Esophagus squamous epithelium (tissue), 5 donors: ENCODE measurements at regions not wholly inside any gene's neighbourhood (a gene's known extent, or its start where the extent isn't known, plus 50 kb on each side); places are given as distances from the start of the nearest gene placed in this dataset.

ENCODE experiments used
- DNase-seq: peaks from one replicate; lab custom pipeline; 2025; lab: John Stamatoyannopoulos, UW
- H3K27ac ChIP-seq, 4 donors: fragments of 200-600 bp; sonication (generic); one replicate each; pipeline ENCODE4 v1.5.1; 2016 to 2019; ENCODE audit warnings: mild to moderate bottlenecking in 1 of 4
- H3K27me3 ChIP-seq, 4 donors: fragments of 200-600 bp; sonication (generic); 1 replicate in 3 of 4; 2 replicates in 1 of 4; pipeline versions ENCODE4 v1.5.1 to v1.6.0; 2017 to 2021; ENCODE audit warnings: antibody characterized with exemption in 1 of 4
- H3K36me3 ChIP-seq, 3 donors: fragments of 200-600 bp; sonication (generic); one replicate each; pipeline ENCODE4 v1.5.1; 2016 to 2019
- H3K4me1 ChIP-seq, 3 donors: fragments of 200-600 bp; sonication (generic); one replicate each; pipeline ENCODE4 v1.5.1; 2017 to 2019
- H3K4me3 ChIP-seq, 4 donors: fragments of 200-600 bp; sonication (generic); 1 replicate in 3 of 4; 2 replicates in 1 of 4; pipeline ENCODE4 v1.5.1; 2016 to 2019; ENCODE audit warnings: mild to moderate bottlenecking in 2 of 4, moderate library complexity in 1 of 4
- H3K9me3 ChIP-seq, 3 donors: fragments of 200-600 bp; sonication (generic); one replicate each; pipeline ENCODE4 v1.5.1; 2016 to 2019
- POLR2A ChIP-seq, 4 donors: fragments of 450-650 bp; IDR thresholded peaks; one replicate each; pipeline ENCODE4 v1.6.1; 2017; ENCODE audit warnings: antibody characterized with exemption in 4 of 4, mild to moderate bottlenecking in 4 of 4, moderate library complexity in 3 of 4
- WGBS, 2 donors: methylation state at CpG; one replicate each; pipeline ENCODE4 v1.1.5; 2018; 5-methylcytosine and 5-hydroxymethylcytosine counted together
- intact Hi-C: fragments of 100-400 bp; cut with DNase I; formaldehyde crosslinking; loops from one replicate; pipeline ENCODE4 v1.15.0; 2022
- TF ChIP-seq, protein P1 (sequence below), 6 experiments: fragments of 450-650 bp in 4 of 6; fragments of 200-600 bp in 2 of 6; sonication (generic) in 2 of 6; IDR thresholded peaks; one replicate each; pipeline ENCODE4 v1.5.1; 2016 to 2019; ENCODE audit warnings: antibody characterized with exemption in 6 of 6, mild to moderate bottlenecking in 4 of 6, moderate library complexity in 4 of 6
- donor health status: DM: yes; HTN: yes; CAD: no.

GRCh38 chr22:27125539-27125938, 468.2 kb downstream of the MIAT start:
- Histone ChIP-seq H3K27ac (no peak overlapping the region), H3K9me3 (no peaks in the 10 kb centered on the region), H3K36me3 (no peaks in the 10 kb centered on the region), H3K27me3 (peaks cover 0 to 4% (median 0%) of the 10 kb centered on the region in 4 donors), H3K4me3 (no peak overlapping the region), H3K4me1 (peaks cover 5 to 28% (median 22%) of the 10 kb centered on the region in 3 donors)
- DNase-seq, result no peak
- TF ChIP-seq, protein P1, sequence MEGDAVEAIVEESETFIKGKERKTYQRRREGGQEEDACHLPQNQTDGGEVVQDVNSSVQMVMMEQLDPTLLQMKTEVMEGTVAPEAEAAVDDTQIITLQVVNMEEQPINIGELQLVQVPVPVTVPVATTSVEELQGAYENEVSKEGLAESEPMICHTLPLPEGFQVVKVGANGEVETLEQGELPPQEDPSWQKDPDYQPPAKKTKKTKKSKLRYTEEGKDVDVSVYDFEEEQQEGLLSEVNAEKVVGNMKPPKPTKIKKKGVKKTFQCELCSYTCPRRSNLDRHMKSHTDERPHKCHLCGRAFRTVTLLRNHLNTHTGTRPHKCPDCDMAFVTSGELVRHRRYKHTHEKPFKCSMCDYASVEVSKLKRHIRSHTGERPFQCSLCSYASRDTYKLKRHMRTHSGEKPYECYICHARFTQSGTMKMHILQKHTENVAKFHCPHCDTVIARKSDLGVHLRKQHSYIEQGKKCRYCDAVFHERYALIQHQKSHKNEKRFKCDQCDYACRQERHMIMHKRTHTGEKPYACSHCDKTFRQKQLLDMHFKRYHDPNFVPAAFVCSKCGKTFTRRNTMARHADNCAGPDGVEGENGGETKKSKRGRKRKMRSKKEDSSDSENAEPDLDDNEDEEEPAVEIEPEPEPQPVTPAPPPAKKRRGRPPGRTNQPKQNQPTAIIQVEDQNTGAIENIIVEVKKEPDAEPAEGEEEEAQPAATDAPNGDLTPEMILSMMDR (IDR thresholded peaks at IDR 0.05), result no peak
- no peak for TF ChIP-seq POLR2A (IDR thresholded peaks at IDR 0.05)
- intact Hi-C loops, result no loop called here
- WGBS, 2 donors, result 51 to 57% methylated on average over 3 of the region's 3 CpGs

- H3K27me3 ChIP-seq, result peaks cover 0 to 5% (median 0%) of the 10 kb centered on the region in 4 donors
- no peaks in the 10 kb centered on the region for H3K36me3 ChIP-seq
- no peaks in the 10 kb centered on the region for H3K9me3 ChIP-seq
- H3K27ac ChIP-seq, result no peak overlapping the region
- WGBS, 2 donors, result 81 to 86% methylated on average over 5 of the region's 5 CpGs
- TF ChIP-seq, protein P1 (IDR thresholded peaks at IDR 0.05), result no peak
- no peak for TF ChIP-seq POLR2A (IDR thresholded peaks at IDR 0.05)
- intact Hi-C loops, result no loop called here
- no peak for DNase-seq
- peaks cover 5 to 28% (median 22%) of the 10 kb centered on the region in 3 donors for H3K4me1 ChIP-seq
- no peak overlapping the region for H3K4me3 ChIP-seq
These were observed 470.5 kb downstream of the MIAT start for GRCh38 chr22:27127911-27128310.

- Histone ChIP-seq H3K9me3 (no peaks in the 10 kb centered on the region), H3K36me3 (no peaks in the 10 kb centered on the region), H3K27me3 (peaks cover 0 to 5% (median 0%) of the 10 kb centered on the region in 4 donors), H3K4me3 (no peak overlapping the region), H3K4me1 (peaks cover 5 to 26% (median 23%) of the 10 kb centered on the region in 3 donors), H3K27ac (no peak overlapping the region)
- DNase-seq, result no peak
- 63 to 69% methylated on average over 8 to 9 of the region's 9 CpGs for WGBS, 2 donors
- intact Hi-C loops, result no loop called here
- no peak for TF ChIP-seq POLR2A (IDR thresholded peaks at IDR 0.05)
- TF ChIP-seq, protein P1 (IDR thresholded peaks at IDR 0.05), result no peak
These were observed 471.2 kb downstream of the MIAT start for GRCh38 chr22:27128461-27129085.

GRCh38 chr22:27129266-27129665, 471.9 kb downstream of the MIAT start:
- Histone ChIP-seq H3K36me3 (no peaks in the 10 kb centered on the region), H3K4me1 (peaks cover 10 to 26% (median 23%) of the 10 kb centered on the region in 3 donors), H3K27me3 (peaks cover 0 to 5% (median 0%) of the 10 kb centered on the region in 4 donors), H3K9me3 (no peaks in the 10 kb centered on the region), H3K27ac (no peak overlapping the region), H3K4me3 (no peak overlapping the region)
- TF ChIP-seq, protein P1 (IDR thresholded peaks at IDR 0.05), result no peak
- no peak for TF ChIP-seq POLR2A (IDR thresholded peaks at IDR 0.05)
- intact Hi-C loops, result no loop called here
- no peak for DNase-seq
- WGBS, 2 donors, result 40 to 50% methylated on average over 2 of the region's 2 CpGs

DNA sequence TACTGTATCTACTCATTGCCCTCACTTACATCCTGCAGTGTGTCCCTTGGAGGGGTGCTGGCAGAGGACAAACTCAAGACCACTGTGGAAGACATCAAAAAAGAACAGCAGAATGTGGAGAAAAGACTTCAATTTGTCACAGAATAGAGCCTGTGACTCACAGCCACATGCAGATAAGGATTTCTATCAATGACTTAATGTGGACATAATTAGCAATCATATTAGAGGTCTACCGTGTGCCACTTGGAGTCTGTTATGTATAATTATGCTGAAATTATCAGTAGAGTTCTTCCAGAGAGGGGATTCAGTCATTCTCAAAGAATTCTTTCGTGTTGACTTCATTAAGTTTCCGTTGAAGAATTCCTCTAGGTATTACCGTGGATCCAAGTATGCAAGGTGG, 473.5 kb downstream of the MIAT start:
- intact Hi-C loops, result no loop called here

More for the DNA sequence above, 473.5 kb downstream of the MIAT start:
- Histone ChIP-seq H3K4me3 (no peak overlapping the region), H3K9me3 (no peaks in the 10 kb centered on the region), H3K36me3 (no peaks in the 10 kb centered on the region), H3K27ac (no peak overlapping the region), H3K4me1 (peaks cover 10 to 26% (median 21%) of the 10 kb centered on the region in 3 donors), H3K27me3 (peaks cover 0 to 9% (median 0%) of the 10 kb centered on the region in 4 donors)
- no peak for DNase-seq
- WGBS, 2 donors, result 76 to 89% methylated on average over 4 of the region's 4 CpGs
- TF ChIP-seq, protein P1 (IDR thresholded peaks at IDR 0.05), result no peak
- TF ChIP-seq POLR2A (IDR thresholded peaks at IDR 0.05), result no peak
